Lower lobe of right lung (tissue), 2 donors: ENCODE measurements at regions not wholly inside any gene's neighbourhood (a gene's known extent, or its start where the extent isn't known, plus 50 kb on each side); places are given as distances from the start of the nearest gene placed in this dataset.

Experiments
- ATAC-seq, 2 donors: fragments of 200-7000 bp; cut with Tn5 transposase; one replicate each; pipeline ENCODE4 v1.9.1; 2020 to 2022; ENCODE audit warnings: mild to moderate bottlenecking in 2 of 2, moderate library complexity in 2 of 2
- DNase-seq: peaks from one replicate; pipeline ENCODE4 v3.0.0-alpha.2; 2020
- H3K27ac ChIP-seq: fragments of 200-600 bp; one replicate; pipeline ENCODE4 v1.8.0; 2022
- H3K27me3 ChIP-seq: fragments of 200-600 bp; one replicate; pipeline ENCODE4 v1.8.0; 2022; ENCODE audit warnings: low read depth
- H3K36me3 ChIP-seq: fragments of 200-600 bp; one replicate; pipeline ENCODE4 v1.8.0; 2022; ENCODE audit warnings: mild to moderate bottlenecking
- H3K4me1 ChIP-seq: fragments of 200-600 bp; one replicate; pipeline ENCODE4 v1.8.0; 2022
- H3K4me3 ChIP-seq: fragments of 200-600 bp; one replicate; pipeline ENCODE4 v1.8.0; 2022; ENCODE audit warnings: mild to moderate bottlenecking
- H3K9me3 ChIP-seq: fragments of 200-600 bp; one replicate; pipeline ENCODE4 v1.8.0; 2022
- intact Hi-C: fragments of 100-400 bp; cut with DNase I; formaldehyde crosslinking; loops from one replicate; pipeline ENCODE4 v1.11.0; 2022
- TF ChIP-seq, protein P1 (sequence below): fragments of 200-600 bp; IDR thresholded peaks from one replicate; pipeline ENCODE4 v1.8.0; 2022; ENCODE audit warnings: antibody characterized with exemption, mild to moderate bottlenecking
- donor health status: DM: no; HTN: yes; CAD: no; lungs with severe emphysema.

DNA sequence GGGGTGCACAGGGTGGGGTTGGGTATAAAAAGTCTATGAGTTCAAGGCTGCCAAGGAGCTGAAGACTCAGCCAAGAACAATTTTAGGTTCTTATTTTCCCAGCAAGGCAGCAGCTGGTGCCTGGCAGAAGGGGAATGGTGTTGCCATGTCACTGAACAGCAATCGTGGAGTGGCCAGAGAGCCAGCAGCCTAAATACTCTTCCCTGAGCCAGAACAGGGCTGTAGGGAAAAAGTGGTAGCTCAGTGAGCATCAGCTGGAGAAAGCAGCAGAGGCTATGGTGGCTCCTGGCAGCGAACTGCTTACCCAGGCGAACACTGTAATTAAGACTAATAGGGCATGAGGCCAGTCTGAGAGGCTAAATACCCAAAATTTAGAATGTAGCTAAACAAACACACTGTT is 334.9 kb downstream of the RMST start:
- Histone ChIP-seq H3K4me1 (no peaks in the 10 kb centered on the region), H3K4me3 (no peak overlapping the region), H3K27me3 (no peaks in the 10 kb centered on the region), H3K36me3 (no peaks in the 10 kb centered on the region), H3K9me3 (peaks cover 5% of the 10 kb centered on the region), H3K27ac (no peak overlapping the region)
- ATAC-seq: no peak
- TF ChIP-seq, protein P1, sequence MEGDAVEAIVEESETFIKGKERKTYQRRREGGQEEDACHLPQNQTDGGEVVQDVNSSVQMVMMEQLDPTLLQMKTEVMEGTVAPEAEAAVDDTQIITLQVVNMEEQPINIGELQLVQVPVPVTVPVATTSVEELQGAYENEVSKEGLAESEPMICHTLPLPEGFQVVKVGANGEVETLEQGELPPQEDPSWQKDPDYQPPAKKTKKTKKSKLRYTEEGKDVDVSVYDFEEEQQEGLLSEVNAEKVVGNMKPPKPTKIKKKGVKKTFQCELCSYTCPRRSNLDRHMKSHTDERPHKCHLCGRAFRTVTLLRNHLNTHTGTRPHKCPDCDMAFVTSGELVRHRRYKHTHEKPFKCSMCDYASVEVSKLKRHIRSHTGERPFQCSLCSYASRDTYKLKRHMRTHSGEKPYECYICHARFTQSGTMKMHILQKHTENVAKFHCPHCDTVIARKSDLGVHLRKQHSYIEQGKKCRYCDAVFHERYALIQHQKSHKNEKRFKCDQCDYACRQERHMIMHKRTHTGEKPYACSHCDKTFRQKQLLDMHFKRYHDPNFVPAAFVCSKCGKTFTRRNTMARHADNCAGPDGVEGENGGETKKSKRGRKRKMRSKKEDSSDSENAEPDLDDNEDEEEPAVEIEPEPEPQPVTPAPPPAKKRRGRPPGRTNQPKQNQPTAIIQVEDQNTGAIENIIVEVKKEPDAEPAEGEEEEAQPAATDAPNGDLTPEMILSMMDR: no peak
- intact Hi-C loops: no loop called here
- DNase-seq: no peak

GRCh38 chr12:97800561-97800960 is 338.0 kb downstream of the RMST start:
- Histone ChIP-seq H3K4me1 (no peaks in the 10 kb centered on the region), H3K4me3 (no peak overlapping the region), H3K36me3 (no peaks in the 10 kb centered on the region), H3K27ac (no peak overlapping the region), H3K9me3 (no peaks in the 10 kb centered on the region), H3K27me3 (no peaks in the 10 kb centered on the region)
- DNase-seq (no peak), ATAC-seq (no peak)
- TF ChIP-seq, protein P1: no peak
- intact Hi-C loops: no loop called here

DNA sequence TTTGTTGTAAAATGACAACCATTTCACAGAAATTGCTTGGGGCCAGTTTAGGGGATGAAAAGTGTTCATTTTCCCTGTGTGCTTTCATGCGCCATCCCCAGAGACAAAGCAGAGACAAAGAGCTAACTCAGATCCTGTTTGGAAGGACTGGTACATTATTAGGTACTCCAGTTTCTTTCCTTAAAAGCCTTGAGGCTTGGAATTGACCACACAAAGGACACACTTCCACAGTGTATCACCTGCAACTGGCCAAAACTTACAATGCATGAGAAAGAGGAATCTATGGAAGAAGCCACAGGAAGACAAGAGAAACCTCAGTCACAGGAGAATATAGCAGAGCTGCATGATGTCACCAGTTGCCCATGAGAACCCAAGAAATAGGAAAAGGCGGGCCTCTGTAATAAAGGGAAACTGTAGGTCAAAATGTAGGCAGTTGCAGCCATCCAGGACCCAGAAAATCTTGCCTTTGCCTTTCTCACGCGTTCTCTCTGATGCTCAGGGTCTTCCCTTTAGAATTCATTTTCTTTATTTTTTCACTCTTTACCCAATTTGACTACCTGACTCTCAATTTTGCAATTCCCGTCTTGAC is 339.0 kb downstream of the RMST start:
- Histone ChIP-seq H3K4me1 (no peaks in the 10 kb centered on the region), H3K4me3 (no peak overlapping the region), H3K36me3 (no peaks in the 10 kb centered on the region), H3K9me3 (no peaks in the 10 kb centered on the region), H3K27me3 (no peaks in the 10 kb centered on the region), H3K27ac (no peak overlapping the region)
- TF ChIP-seq, protein P1: no peak
- no peak for DNase-seq
- ATAC-seq: no peak
- intact Hi-C loops: no loop called here

GRCh38 chr12:97805146-97805545 is 342.5 kb downstream of the RMST start:
- TF ChIP-seq, protein P1: no peak
- Histone ChIP-seq H3K4me1 (no peaks in the 10 kb centered on the region), H3K27me3 (no peaks in the 10 kb centered on the region), H3K27ac (no peak overlapping the region), H3K4me3 (no peak overlapping the region), H3K36me3 (no peaks in the 10 kb centered on the region), H3K9me3 (no peaks in the 10 kb centered on the region)
- no peak for ATAC-seq
- intact Hi-C loops: no loop called here
- DNase-seq: no peak

- no peak for ATAC-seq
- no peaks in the 10 kb centered on the region for H3K4me1 ChIP-seq
- no peak overlapping the region for H3K4me3 ChIP-seq
- no peaks in the 10 kb centered on the region for H3K27me3 ChIP-seq
- no peaks in the 10 kb centered on the region for H3K9me3 ChIP-seq
- no peaks in the 10 kb centered on the region for H3K36me3 ChIP-seq
- intact Hi-C loops: no loop called here
- TF ChIP-seq, protein P1: no peak
- DNase-seq: no peak
- no peak overlapping the region for H3K27ac ChIP-seq
Observed at GRCh38 chr12:97813301-97813700, 350.7 kb downstream of the RMST start.

DNA sequence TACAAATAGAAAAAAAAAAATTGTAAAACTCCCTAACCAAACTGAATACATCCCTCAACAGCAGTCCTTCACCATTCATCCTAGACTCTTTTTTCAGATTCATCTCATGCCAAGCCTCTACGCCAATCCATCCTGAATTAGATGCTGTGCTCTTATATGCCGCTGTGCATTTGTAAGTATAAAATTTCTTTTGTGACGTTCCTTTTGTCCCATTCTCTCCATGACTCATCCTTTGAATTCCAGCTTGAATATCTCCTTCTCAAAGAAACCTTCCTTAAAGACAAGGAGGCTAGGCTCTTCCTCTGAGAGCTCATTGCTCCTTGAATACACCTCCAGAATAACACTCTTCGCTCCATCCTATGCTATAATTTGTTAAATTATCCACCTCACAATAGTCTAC is 359.2 kb downstream of the RMST start:
- Histone ChIP-seq H3K4me1 (no peaks in the 10 kb centered on the region), H3K36me3 (no peaks in the 10 kb centered on the region), H3K27ac (no peak overlapping the region), H3K27me3 (no peaks in the 10 kb centered on the region), H3K9me3 (no peaks in the 10 kb centered on the region), H3K4me3 (no peak overlapping the region)
- TF ChIP-seq, protein P1: no peak
- ATAC-seq (no peak), DNase-seq (no peak)
- intact Hi-C loops: no loop called here
